Neutrophil (primary cell): ENCODE measurements at regions not wholly inside any gene's neighbourhood (a gene's known extent, or its start where the extent isn't known, plus 50 kb on each side); places are given as distances from the start of the nearest gene placed in this dataset.

Source experiments
- H3K27ac ChIP-seq: fragments of 200-600 bp; sonication (generic); 2 replicates; pipeline ENCODE4 v1.5.1; 2016; ENCODE audit warnings: mild to moderate bottlenecking, moderate library complexity
- H3K27me3 ChIP-seq: fragments of 200-600 bp; sonication (generic); 2 replicates; pipeline ENCODE4 v1.6.0; 2016; ENCODE audit warnings: mild to moderate bottlenecking
- H3K36me3 ChIP-seq: fragments of 200-600 bp; sonication (generic); 2 replicates; pipeline ENCODE4 v1.5.1; 2017
- H3K4me1 ChIP-seq, 2 experiments: fragments of 200-600 bp in 1 of 2; sonication (generic) in 1 of 2; 1 replicate in 1 of 2; 2 replicates in 1 of 2; pipeline versions ENCODE4 v1.5.1 to v1.6.1; 2013 to 2016; ENCODE audit warnings: low read depth in 1 of 2, low read length in 1 of 2, mild to moderate bottlenecking in 1 of 2, moderate library complexity in 1 of 2; ENCODE audit not compliant: control insufficient read depth in 1 of 2, insufficient read depth in 1 of 2
- H3K4me3 ChIP-seq, 2 experiments: fragments of 200-600 bp in 1 of 2; sonication (generic) in 1 of 2; 1 replicate in 1 of 2; 2 replicates in 1 of 2; pipeline ENCODE4 v1.5.1; 2013 to 2016; ENCODE audit warnings: low read depth in 1 of 2, low read length in 1 of 2, mild to moderate bottlenecking in 1 of 2, moderate library complexity in 1 of 2
- H3K9me3 ChIP-seq: fragments of 200-600 bp; sonication (generic); 2 replicates; pipeline ENCODE4 v1.5.1; 2016
- CTCF ChIP-seq: fragments of 200-600 bp; sonication (generic); IDR thresholded peaks from 2 replicates; pipeline ENCODE4 v1.5.1; 2016; ENCODE audit warnings: antibody characterized with exemption

- Histone ChIP-seq H3K4me1 (no peaks in the 10 kb centered on the region), H3K36me3 (no peaks in the 10 kb centered on the region), H3K27ac (no peak overlapping the region), H3K4me3 (no peak overlapping the region), H3K27me3 (no peaks in the 10 kb centered on the region), H3K9me3 (no peaks in the 10 kb centered on the region)
- no peak for TF ChIP-seq CTCF
These were observed 185.8 kb upstream of the NUDT4 start for GRCh38 chr12:93191956-93192355.

GRCh38 chr12:93192878-93193277, 184.8 kb upstream of the NUDT4 start:
- no peaks in the 10 kb centered on the region for H3K27me3 ChIP-seq
- H3K36me3 ChIP-seq, result no peaks in the 10 kb centered on the region
- no peak for TF ChIP-seq CTCF
- H3K4me1 ChIP-seq, result no peaks in the 10 kb centered on the region
- H3K27ac ChIP-seq, result no peak overlapping the region
- H3K9me3 ChIP-seq, result no peaks in the 10 kb centered on the region
- no peak overlapping the region for H3K4me3 ChIP-seq

GRCh38 chr12:93195511-93195910, 182.2 kb upstream of the NUDT4 start:
- H3K9me3 ChIP-seq, result no peaks in the 10 kb centered on the region
- H3K27ac ChIP-seq, result no peak overlapping the region
- no peaks in the 10 kb centered on the region for H3K36me3 ChIP-seq
- no peaks in the 10 kb centered on the region for H3K27me3 ChIP-seq
- H3K4me1 ChIP-seq, result no peaks in the 10 kb centered on the region
- H3K4me3 ChIP-seq, result no peak overlapping the region
- no peak for TF ChIP-seq CTCF

GRCh38 chr12:93197067-93197593, 180.6 kb upstream of the NUDT4 start:
- Histone ChIP-seq H3K27ac (no peak overlapping the region), H3K36me3 (no peaks in the 10 kb centered on the region), H3K4me1 (no peaks in the 10 kb centered on the region), H3K4me3 (no peak overlapping the region), H3K9me3 (no peaks in the 10 kb centered on the region), H3K27me3 (no peaks in the 10 kb centered on the region)
- TF ChIP-seq CTCF, result no peak

- TF ChIP-seq CTCF, result no peak
- Histone ChIP-seq H3K27me3 (no peaks in the 10 kb centered on the region), H3K4me3 (no peak overlapping the region), H3K9me3 (no peaks in the 10 kb centered on the region), H3K27ac (no peak overlapping the region), H3K4me1 (no peaks in the 10 kb centered on the region), H3K36me3 (no peaks in the 10 kb centered on the region)
These were observed 179.6 kb upstream of the NUDT4 start for GRCh38 chr12:93198086-93198485.

- Histone ChIP-seq H3K9me3 (no peaks in the 10 kb centered on the region), H3K4me1 (no peaks in the 10 kb centered on the region), H3K27ac (no peak overlapping the region), H3K27me3 (no peaks in the 10 kb centered on the region), H3K36me3 (no peaks in the 10 kb centered on the region), H3K4me3 (no peak overlapping the region)
- no peak for TF ChIP-seq CTCF
These were observed 177.9 kb upstream of the NUDT4 start for GRCh38 chr12:93199831-93200236.
